Neural crest cell (in vitro differentiated cells): ENCODE measurements at regions not wholly inside any gene's neighbourhood (a gene's known extent, or its start where the extent isn't known, plus 50 kb on each side); places are given as distances from the start of the nearest gene placed in this dataset.

ENCODE experiments used
- DNase-seq: peaks from one replicate; pipeline ENCODE4 v3.0.0; 2021; ENCODE audit warnings: low read depth, mixed read lengths, low spot score
- H3K27ac Mint-ChIP-seq: one replicate; pipeline ENCODE4 v1.8.0; 2021; ENCODE audit warnings: mild to moderate bottlenecking, mixed read lengths; ENCODE audit not compliant: unreplicated experiment
- H3K27me3 Mint-ChIP-seq: 2 replicates; pipeline ENCODE4 v1.8.0; 2021; ENCODE audit warnings: low read depth, mild to moderate bottlenecking, mixed read lengths
- H3K36me3 Mint-ChIP-seq: 2 replicates; pipeline ENCODE4 v1.8.0; 2021; ENCODE audit warnings: low read depth, mild to moderate bottlenecking, mixed read lengths
- H3K4me1 Mint-ChIP-seq: 2 replicates; pipeline ENCODE4 v1.8.0; 2021; ENCODE audit warnings: mixed read lengths
- H3K4me3 Mint-ChIP-seq: one replicate; pipeline ENCODE4 v1.8.0; 2021; ENCODE audit warnings: mild to moderate bottlenecking, mixed read lengths
- H3K9me3 Mint-ChIP-seq: 2 replicates; pipeline ENCODE4 v1.8.0; 2021; ENCODE audit warnings: mixed read lengths
- CTCF ChIP-seq: fragments of 200-600 bp; sonication (generic); conservative IDR thresholded peaks from 2 replicates; pipeline ENCODE4 v1.5.0; 2021; ENCODE audit warnings: antibody characterized with exemption, mild to moderate bottlenecking

- peaks cover 2% of the 10 kb centered on the region for H3K9me3 Mint-ChIP-seq
- peaks cover 6% of the 10 kb centered on the region for H3K36me3 Mint-ChIP-seq
- H3K4me3 Mint-ChIP-seq, result no peak overlapping the region
- peaks cover 9% of the 10 kb centered on the region for H3K4me1 Mint-ChIP-seq
- H3K27ac Mint-ChIP-seq, result no peak overlapping the region
- no peaks in the 10 kb centered on the region for H3K27me3 Mint-ChIP-seq
- no peak for DNase-seq
- TF ChIP-seq CTCF, result no peak
Measured at GRCh38 chr21:16239659-16240265, 510.0 kb downstream of the USP25 start.

GRCh38 chr21:16241016-16241415 lies 511.2 kb downstream of the USP25 start:
- peaks cover 9% of the 10 kb centered on the region for H3K4me1 Mint-ChIP-seq
- no peak for TF ChIP-seq CTCF
- H3K36me3 Mint-ChIP-seq, result peaks cover 6% of the 10 kb centered on the region
- H3K27ac Mint-ChIP-seq, result no peak overlapping the region
- H3K27me3 Mint-ChIP-seq, result no peaks in the 10 kb centered on the region
- DNase-seq, result no peak
- H3K9me3 Mint-ChIP-seq, result peaks cover 2% of the 10 kb centered on the region
- H3K4me3 Mint-ChIP-seq, result no peak overlapping the region

GRCh38 chr21:16241479-16241963 lies 511.7 kb downstream of the USP25 start:
- Mint-ChIP-seq H3K27me3 (no peaks in the 10 kb centered on the region), H3K4me3 (no peak overlapping the region)
- DNase-seq, result no peak

GRCh38 chr21:16243396-16243795 lies 513.6 kb downstream of the USP25 start:
- Mint-ChIP-seq H3K4me1 (peaks cover 9% of the 10 kb centered on the region), H3K27me3 (no peaks in the 10 kb centered on the region), H3K27ac (no peak overlapping the region), H3K4me3 (no peak overlapping the region), H3K36me3 (peaks cover 14% of the 10 kb centered on the region), H3K9me3 (peaks cover 2% of the 10 kb centered on the region)
- no peak for DNase-seq
- TF ChIP-seq CTCF, result no peak

More at GRCh38 chr21:16241479-16241963, 511.7 kb downstream of the USP25 start:
- TF ChIP-seq CTCF, result no peak
- peaks cover 2% of the 10 kb centered on the region for H3K9me3 Mint-ChIP-seq
- H3K27ac Mint-ChIP-seq, result peak overlapping the region; percentile 15
- H3K36me3 Mint-ChIP-seq, result peaks cover 9% of the 10 kb centered on the region
- peaks cover 9% of the 10 kb centered on the region for H3K4me1 Mint-ChIP-seq

- no peak for TF ChIP-seq CTCF
- peaks cover 6% of the 10 kb centered on the region for H3K4me1 Mint-ChIP-seq
- no peaks in the 10 kb centered on the region for H3K9me3 Mint-ChIP-seq
- DNase-seq, result no peak
- no peak overlapping the region for H3K27ac Mint-ChIP-seq
- H3K27me3 Mint-ChIP-seq, result no peaks in the 10 kb centered on the region
- H3K4me3 Mint-ChIP-seq, result no peak overlapping the region
- peaks cover 20% of the 10 kb centered on the region for H3K36me3 Mint-ChIP-seq
Measured at GRCh38 chr21:16248705-16249104, 518.9 kb downstream of the USP25 start.
